Lung (tissue), 11 donors: ENCODE measurements at regions not wholly inside any gene's neighbourhood (a gene's known extent, or its start where the extent isn't known, plus 50 kb on each side); places are given as distances from the start of the nearest gene placed in this dataset.
A peak's percentile ranks its signal among the peaks of the same experiment; 100 is the strongest.

Experiments used
- ATAC-seq: fragments of 200-7000 bp; cut with Tn5 transposase; one replicate; pipeline ENCODE4 v1.9.1; 2020; ENCODE audit warnings: moderate number of reproducible peaks; ENCODE audit not compliant: insufficient read depth, low FRiP score
- DNase-seq, 3 donors: peaks; one replicate each; pipeline ENCODE4 v3.0.0-alpha.2; 2013 to 2017
- H3K27ac ChIP-seq, 2 donors: one replicate each; pipeline ENCODE4 v1.5.1; 2013; ENCODE audit warnings: mild to moderate bottlenecking in 2 of 2, moderate library complexity in 2 of 2, control low read depth in 1 of 2, inconsistent platforms in 1 of 2, low read depth in 1 of 2, low read length in 1 of 2
- H3K27me3 ChIP-seq, 3 donors: one replicate each; pipeline ENCODE4 v1.5.1; 2013; ENCODE audit warnings: low read length in 2 of 3; ENCODE audit not compliant: control insufficient read depth in 3 of 3, insufficient read depth in 3 of 3
- H3K36me3 ChIP-seq, 4 donors: one replicate each; pipeline ENCODE4 v1.5.1; 2013; ENCODE audit warnings: low read length in 4 of 4, mild to moderate bottlenecking in 1 of 4, moderate library complexity in 1 of 4; ENCODE audit not compliant: control insufficient read depth in 4 of 4, insufficient read depth in 4 of 4
- H3K4me1 ChIP-seq, 5 donors: one replicate each; pipeline ENCODE4 v1.5.1; 2013; ENCODE audit warnings: low read length in 5 of 5, mild to moderate bottlenecking in 2 of 5, moderate library complexity in 1 of 5; ENCODE audit not compliant: control insufficient read depth in 5 of 5, insufficient read depth in 5 of 5
- H3K4me3 ChIP-seq: one replicate; pipeline ENCODE4 v1.5.1; 2013; ENCODE audit warnings: mild to moderate bottlenecking, control low read depth, moderate library complexity
- H3K9ac ChIP-seq, 2 donors: one replicate each; pipeline ENCODE4 v1.5.1; 2013; ENCODE audit warnings: low read length in 2 of 2, control low read depth in 1 of 2; ENCODE audit not compliant: insufficient read depth in 1 of 2
- H3K9me3 ChIP-seq, 4 donors: one replicate each; pipeline ENCODE4 v1.5.1; 2013; ENCODE audit warnings: low read length in 3 of 4, mild to moderate bottlenecking in 1 of 4, moderate library complexity in 1 of 4; ENCODE audit not compliant: control insufficient read depth in 4 of 4, insufficient read depth in 3 of 4
- WGBS, 2 donors: extraction: QIAGEN DNeasy Blood & Tissue Kit; methylation state at CpG; one replicate each; pipeline ENCODE4 v1.1.7; 2013; 5-methylcytosine and 5-hydroxymethylcytosine counted together
- TF ChIP-seq, protein P1 (sequence below): IDR thresholded peaks from 2 replicates; pipeline ENCODE4 v1.5.1; 2012; ENCODE audit warnings: mild to moderate bottlenecking; ENCODE audit errors: control extremely low read depth, extremely low read depth
- donor health status: control.
- donor health status: control.
- donor health status: Bipolar disorder and iron deficiency.
- donor health status: healthy.
- donor health status: DM: yes; HTN: yes; CAD: no.

DNA sequence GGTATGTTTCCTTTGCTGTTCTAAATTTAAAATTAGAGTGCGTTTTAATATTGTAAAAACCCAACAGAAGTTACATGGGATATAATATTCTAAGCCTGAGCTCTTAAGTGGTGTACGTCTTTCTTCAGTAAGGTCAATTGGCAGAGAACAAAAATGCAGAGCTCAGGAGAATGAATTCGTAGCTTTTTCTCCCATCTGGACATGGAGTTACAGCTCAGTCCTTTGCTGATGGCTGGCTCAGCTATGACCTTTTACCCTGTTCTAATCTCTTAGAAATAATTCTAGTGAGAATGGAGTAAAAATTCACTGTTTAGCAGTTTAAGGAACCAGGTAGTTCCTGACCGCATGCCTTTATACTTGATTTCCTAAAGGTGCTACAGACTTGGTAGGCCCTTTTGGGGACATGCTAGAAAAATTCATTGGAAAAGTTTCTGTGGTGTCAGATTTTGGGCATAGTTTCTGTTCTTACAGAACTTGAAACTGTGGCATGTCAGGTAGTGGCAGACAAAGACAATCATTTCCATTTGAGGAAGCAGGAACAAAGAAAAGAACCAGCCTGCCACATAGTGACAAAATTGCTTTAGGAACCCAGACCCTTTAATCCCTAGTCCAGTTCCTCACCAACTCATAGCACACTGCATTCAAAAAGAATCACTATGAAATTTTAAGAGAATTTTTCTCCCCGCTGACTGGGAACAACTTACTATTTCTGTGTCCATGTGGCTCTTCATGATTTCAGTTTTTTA is 566.8 kb upstream of the ZNF804A start:
- Histone ChIP-seq H3K9ac (no peak overlapping the region), H3K4me3 (no peak overlapping the region), H3K9me3 (no peaks in the 10 kb centered on the region), H3K27ac (no peak overlapping the region), H3K4me1 (peaks cover 0 to 30% (median 3%) of the 10 kb centered on the region in 5 donors), H3K36me3 (no peaks in the 10 kb centered on the region), H3K27me3 (no peaks in the 10 kb centered on the region)
- DNase-seq (peak in 1 of 3 donors; percentile 17), ATAC-seq (no peak)
- TF ChIP-seq, protein P1, sequence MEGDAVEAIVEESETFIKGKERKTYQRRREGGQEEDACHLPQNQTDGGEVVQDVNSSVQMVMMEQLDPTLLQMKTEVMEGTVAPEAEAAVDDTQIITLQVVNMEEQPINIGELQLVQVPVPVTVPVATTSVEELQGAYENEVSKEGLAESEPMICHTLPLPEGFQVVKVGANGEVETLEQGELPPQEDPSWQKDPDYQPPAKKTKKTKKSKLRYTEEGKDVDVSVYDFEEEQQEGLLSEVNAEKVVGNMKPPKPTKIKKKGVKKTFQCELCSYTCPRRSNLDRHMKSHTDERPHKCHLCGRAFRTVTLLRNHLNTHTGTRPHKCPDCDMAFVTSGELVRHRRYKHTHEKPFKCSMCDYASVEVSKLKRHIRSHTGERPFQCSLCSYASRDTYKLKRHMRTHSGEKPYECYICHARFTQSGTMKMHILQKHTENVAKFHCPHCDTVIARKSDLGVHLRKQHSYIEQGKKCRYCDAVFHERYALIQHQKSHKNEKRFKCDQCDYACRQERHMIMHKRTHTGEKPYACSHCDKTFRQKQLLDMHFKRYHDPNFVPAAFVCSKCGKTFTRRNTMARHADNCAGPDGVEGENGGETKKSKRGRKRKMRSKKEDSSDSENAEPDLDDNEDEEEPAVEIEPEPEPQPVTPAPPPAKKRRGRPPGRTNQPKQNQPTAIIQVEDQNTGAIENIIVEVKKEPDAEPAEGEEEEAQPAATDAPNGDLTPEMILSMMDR, result no peak
- 81 to 82% methylated on average over 5 of the region's 5 CpGs for WGBS, 2 donors

DNA sequence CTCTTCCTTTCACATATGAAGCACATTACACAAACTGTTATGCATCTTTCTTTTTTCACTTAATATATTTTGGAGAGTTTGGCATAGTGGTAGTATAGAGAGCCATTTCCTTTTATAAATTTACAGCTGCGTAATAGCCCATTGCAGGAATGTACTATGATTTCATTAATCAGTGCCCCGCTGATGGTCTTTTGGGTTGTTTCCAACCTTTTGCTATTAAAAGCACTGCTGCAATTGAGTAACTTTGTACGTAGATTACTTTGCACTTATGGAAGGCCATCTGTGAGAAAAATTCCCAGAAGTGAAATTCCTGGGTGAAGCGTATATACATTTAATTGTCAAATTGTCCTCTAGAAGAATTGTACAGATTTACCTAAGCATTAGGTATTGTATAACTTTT is 565.3 kb upstream of the ZNF804A start:
- DNase-seq, result peak; percentile 63 to 91 (median 91)
- Histone ChIP-seq H3K9ac (no peak overlapping the region), H3K27ac (no peak overlapping the region), H3K4me3 (no peak overlapping the region), H3K4me1 (peaks cover 0 to 30% (median 3%) of the 10 kb centered on the region in 5 donors), H3K9me3 (no peaks in the 10 kb centered on the region), H3K36me3 (no peaks in the 10 kb centered on the region), H3K27me3 (no peaks in the 10 kb centered on the region)
- 60 to 77% methylated on average over 4 of the region's 4 CpGs for WGBS, 2 donors
- no peak for ATAC-seq
- TF ChIP-seq, protein P1, result no peak

DNA sequence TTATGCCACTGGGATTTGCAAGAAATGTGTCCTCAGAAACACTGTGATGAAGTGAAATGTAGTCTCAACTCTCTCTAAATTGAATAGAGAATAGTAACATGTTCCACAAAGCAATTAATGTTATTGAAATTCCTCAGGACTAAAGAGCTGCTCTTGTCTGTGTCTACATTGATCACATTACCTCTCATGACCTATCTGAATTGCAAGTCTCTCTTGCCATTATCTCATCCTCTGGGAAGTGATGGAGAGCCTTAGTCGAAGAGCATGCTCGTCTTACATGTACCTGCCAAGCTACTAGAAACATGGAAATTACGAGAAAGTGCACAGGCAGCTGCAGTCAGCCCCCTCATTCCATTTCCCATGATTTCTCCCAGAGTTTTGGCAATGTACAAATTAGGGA is 561.1 kb upstream of the ZNF804A start:
- ATAC-seq, result no peak
- H3K27ac ChIP-seq, result no peak overlapping the region
- no peaks in the 10 kb centered on the region for H3K9me3 ChIP-seq
- H3K4me3 ChIP-seq, result no peak overlapping the region
- H3K36me3 ChIP-seq, result no peaks in the 10 kb centered on the region
- H3K9ac ChIP-seq, result no peak overlapping the region
- no peak for DNase-seq
- TF ChIP-seq, protein P1, result no peak
- 77 to 82% methylated on average over 3 of the region's 3 CpGs for WGBS, 2 donors
- H3K4me1 ChIP-seq, result peaks cover 0 to 7% (median 0%) of the 10 kb centered on the region in 5 donors
- H3K27me3 ChIP-seq, result no peaks in the 10 kb centered on the region

DNA sequence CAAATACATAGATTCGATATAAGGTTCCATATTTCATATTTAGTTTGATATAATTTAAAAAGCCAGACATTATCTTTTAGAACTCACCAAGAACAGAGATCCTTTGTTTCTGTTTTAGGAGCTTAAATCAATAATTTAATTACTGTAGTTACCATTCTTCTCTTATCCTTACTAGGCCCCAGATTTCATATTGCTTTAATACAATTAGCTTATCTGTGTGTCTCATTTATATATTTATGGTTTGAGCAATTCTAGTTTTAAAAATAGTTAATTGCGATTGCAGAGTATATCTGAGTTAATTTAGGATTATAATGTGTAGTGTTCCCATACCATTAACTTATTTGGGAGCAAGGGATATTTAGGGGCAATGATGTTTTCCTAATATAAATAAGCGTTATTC is 558.8 kb upstream of the ZNF804A start:
- no peak overlapping the region for H3K9ac ChIP-seq
- H3K27ac ChIP-seq, result no peak overlapping the region
- 91% methylated on average over 3 of the region's 3 CpGs for WGBS, 2 donors
- ATAC-seq (no peak), DNase-seq (no peak)
- no peaks in the 10 kb centered on the region for H3K27me3 ChIP-seq
- no peaks in the 10 kb centered on the region for H3K4me1 ChIP-seq
- H3K9me3 ChIP-seq, result no peaks in the 10 kb centered on the region
- H3K4me3 ChIP-seq, result no peak overlapping the region
- TF ChIP-seq, protein P1, result no peak
- no peaks in the 10 kb centered on the region for H3K36me3 ChIP-seq
